G401 (cell line): ENCODE measurements at regions not wholly inside any gene's neighbourhood (a gene's known extent, or its start where the extent isn't known, plus 50 kb on each side); places are given as distances from the start of the nearest gene placed in this dataset.

ENCODE experiments used
- DNase-seq: peaks from one replicate; pipeline ENCODE4 v3.0.0-alpha.2; 2015; ENCODE audit warnings: low spot score
- in situ Hi-C: cut with HindIII; loops from 2 replicates; pipeline ENCODE4 v1.10.0; 2016; ENCODE audit warnings: low sequenced_read_pairs, mixed read lengths

GRCh38 chr15:93557696-93558095, 468.7 kb upstream of the RGMA start:
- in situ Hi-C loops = no loop called here

GRCh38 chr15:93553167-93553935, 464.3 kb upstream of the RGMA start:
- DNase-seq = no peak
- in situ Hi-C loops = no loop called here

More at GRCh38 chr15:93557696-93558095, 468.7 kb upstream of the RGMA start:
- DNase-seq = no peak

GRCh38 chr15:93543093-93543492, 454.1 kb upstream of the RGMA start:
- in situ Hi-C loops = no loop called here
- DNase-seq = no peak

- in situ Hi-C loops = no loop called here
- no peak for DNase-seq
Observed at GRCh38 chr15:93527374-93528050, 438.5 kb upstream of the RGMA start.

- in situ Hi-C loops = no loop called here
- no peak for DNase-seq
Observed at GRCh38 chr15:93524432-93524831, 435.4 kb upstream of the RGMA start.

GRCh38 chr15:93523481-93523880, 434.5 kb upstream of the RGMA start:
- in situ Hi-C loops = no loop called here
- no peak for DNase-seq

- DNase-seq = no peak
- in situ Hi-C loops = no loop called here
Observed at GRCh38 chr15:93520206-93520605, 431.2 kb upstream of the RGMA start.

GRCh38 chr15:93519599-93519998, 430.6 kb upstream of the RGMA start:
- no peak for DNase-seq
- in situ Hi-C loops = no loop called here

GRCh38 chr15:93517176-93517575, 428.2 kb upstream of the RGMA start:
- no peak for DNase-seq
- in situ Hi-C loops = no loop called here

GRCh38 chr15:93515256-93516051, 426.4 kb upstream of the RGMA start:
- in situ Hi-C loops = no loop called here
- DNase-seq = peak; percentile 1

GRCh38 chr15:93506646-93507045, 417.6 kb upstream of the RGMA start:
- in situ Hi-C loops = no loop called here

GRCh38 chr15:93505506-93505905, 416.5 kb upstream of the RGMA start:
- in situ Hi-C loops = no loop called here
- no peak for DNase-seq

More at GRCh38 chr15:93506646-93507045, 417.6 kb upstream of the RGMA start:
- DNase-seq = no peak

GRCh38 chr15:93501946-93502345, 412.9 kb upstream of the RGMA start:
- in situ Hi-C loops = no loop called here

GRCh38 chr15:93500155-93500554, 411.1 kb upstream of the RGMA start:
- in situ Hi-C loops = no loop called here

More at GRCh38 chr15:93501946-93502345, 412.9 kb upstream of the RGMA start:
- DNase-seq = no peak

GRCh38 chr15:93497291-93497690, 408.3 kb upstream of the RGMA start:
- in situ Hi-C loops = no loop called here
- DNase-seq = no peak

More at GRCh38 chr15:93500155-93500554, 411.1 kb upstream of the RGMA start:
- DNase-seq = no peak

GRCh38 chr15:93496888-93497287, 407.9 kb upstream of the RGMA start:
- in situ Hi-C loops = no loop called here
- no peak for DNase-seq

GRCh38 chr15:93495799-93496637, 407.0 kb upstream of the RGMA start:
- DNase-seq = no peak
- in situ Hi-C loops = no loop called here

- in situ Hi-C loops = no loop called here
- DNase-seq = no peak
Observed at GRCh38 chr15:93493172-93493571, 404.2 kb upstream of the RGMA start.

- in situ Hi-C loops = no loop called here
- no peak for DNase-seq
Observed at GRCh38 chr15:93491291-93491690, 402.3 kb upstream of the RGMA start.
